GM19467 (cell line): ENCODE measurements at regions not wholly inside any gene's neighbourhood (a gene's known extent, or its start where the extent isn't known, plus 50 kb on each side); places are given as distances from the start of the nearest gene placed in this dataset.
"Not testable (repeated sequence)": the region's sequence is repeated elsewhere in the genome, so short reads cannot be mapped to it uniquely, and the experiment has no call there.

Experiments used
- ATAC-seq: cut with Tn5 transposase; IDR thresholded peaks from one replicate; pipeline ENCODE4 v1.9.1; 2021; ENCODE audit warnings: mild to moderate bottlenecking, moderate library complexity; ENCODE audit not compliant: unreplicated experiment

- ATAC-seq, result no peak
Observed at GRCh38 chr2:225793736-225794550, 394.4 kb downstream of the NYAP2 start.

DNA sequence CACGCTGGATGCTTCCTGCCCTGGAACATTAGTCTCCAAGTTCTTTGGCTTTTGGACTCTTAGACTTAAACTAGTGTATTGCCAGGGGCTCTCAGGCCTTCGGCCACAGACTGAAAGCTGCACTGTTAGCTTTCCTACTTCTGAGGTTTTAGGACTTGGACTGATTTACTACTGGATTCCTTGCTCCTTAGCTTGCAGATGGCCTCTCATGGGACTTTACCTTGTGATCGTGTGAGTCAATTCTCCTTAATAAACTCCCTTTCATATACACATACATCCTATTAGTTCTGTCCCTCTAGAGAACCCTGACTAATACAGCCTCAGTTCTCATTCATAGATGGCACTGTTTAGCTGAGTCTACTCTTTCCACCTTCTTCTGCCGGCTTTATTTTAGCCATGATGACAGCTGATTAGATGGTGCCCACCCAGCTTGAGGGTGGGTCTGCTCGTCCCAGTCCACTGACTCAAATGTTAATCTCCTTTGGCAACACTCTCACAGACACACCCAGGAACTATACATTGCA is 389.1 kb downstream of the NYAP2 start:
- ATAC-seq, result no peak

GRCh38 chr2:225787497-225787896 is 388.0 kb downstream of the NYAP2 start:
- no peak for ATAC-seq

DNA sequence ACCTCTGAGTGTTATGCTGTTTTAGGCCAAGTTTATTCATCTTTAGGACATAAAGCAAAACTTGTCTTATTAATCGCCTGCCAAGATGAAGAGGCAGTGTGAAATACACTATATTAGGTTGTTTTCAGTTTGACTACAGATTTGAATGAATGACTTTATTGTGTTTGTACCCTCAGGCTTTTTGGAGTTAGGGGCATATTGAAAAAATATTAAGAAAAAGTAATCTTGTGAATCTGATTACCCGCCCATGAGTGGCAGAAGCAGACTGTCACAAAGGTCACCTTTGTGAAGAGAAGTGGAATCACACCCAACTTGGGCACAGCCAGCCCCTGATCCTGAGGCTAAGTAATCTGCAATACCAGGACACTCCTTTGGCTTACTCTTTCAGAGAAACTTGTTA is 382.5 kb downstream of the NYAP2 start:
- ATAC-seq, result no peak

GRCh38 chr2:225781145-225781544 is 381.6 kb downstream of the NYAP2 start:
- no peak for ATAC-seq

DNA sequence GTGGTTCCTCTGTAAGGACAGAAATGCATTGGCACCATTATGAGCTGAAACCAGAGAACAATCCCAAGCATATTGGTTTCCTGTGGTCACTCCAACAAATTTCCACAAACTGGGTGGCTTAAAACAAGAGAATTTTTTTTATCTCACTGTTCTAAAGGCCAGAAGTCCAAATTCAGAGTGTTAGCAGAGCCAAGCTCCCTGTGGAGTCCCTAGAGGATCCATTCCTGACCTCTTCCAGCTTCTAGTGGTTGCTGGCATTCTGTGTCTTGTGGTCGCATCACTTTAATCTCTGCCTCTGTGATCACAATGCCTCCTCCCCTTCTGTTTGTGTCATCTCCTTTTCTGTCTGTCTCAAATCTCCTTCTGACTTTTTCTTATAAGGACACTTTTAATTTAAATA is 380.3 kb downstream of the NYAP2 start:
- no peak for ATAC-seq

GRCh38 chr2:225773148-225773547 is 373.6 kb downstream of the NYAP2 start:
- no peak for ATAC-seq

GRCh38 chr2:225771701-225772100 is 372.2 kb downstream of the NYAP2 start:
- ATAC-seq, result no peak

GRCh38 chr2:225768741-225769140 is 369.2 kb downstream of the NYAP2 start:
- no peak for ATAC-seq

DNA sequence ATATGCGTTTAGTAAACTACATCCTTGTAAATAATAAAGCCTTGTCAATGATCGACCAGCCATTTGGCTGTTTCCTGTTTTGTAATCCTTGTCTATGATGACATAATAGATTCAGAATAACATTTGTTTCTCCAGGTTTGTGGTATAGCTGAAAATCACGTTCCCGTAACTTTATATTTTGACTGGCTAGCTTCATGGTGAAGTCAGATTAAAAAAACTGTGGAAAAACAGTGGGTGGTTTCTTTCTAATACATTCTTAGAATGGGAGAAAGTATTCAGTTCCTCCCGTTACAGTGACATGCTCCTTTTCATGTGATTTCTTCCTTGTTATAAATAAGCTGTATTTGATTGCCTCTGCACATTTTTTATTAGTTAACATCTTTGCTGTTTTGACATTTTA is 366.9 kb downstream of the NYAP2 start:
- ATAC-seq, result no peak

GRCh38 chr2:225765820-225766219 is 366.3 kb downstream of the NYAP2 start:
- no peak for ATAC-seq

GRCh38 chr2:225764346-225764745 is 364.8 kb downstream of the NYAP2 start:
- no peak for ATAC-seq

DNA sequence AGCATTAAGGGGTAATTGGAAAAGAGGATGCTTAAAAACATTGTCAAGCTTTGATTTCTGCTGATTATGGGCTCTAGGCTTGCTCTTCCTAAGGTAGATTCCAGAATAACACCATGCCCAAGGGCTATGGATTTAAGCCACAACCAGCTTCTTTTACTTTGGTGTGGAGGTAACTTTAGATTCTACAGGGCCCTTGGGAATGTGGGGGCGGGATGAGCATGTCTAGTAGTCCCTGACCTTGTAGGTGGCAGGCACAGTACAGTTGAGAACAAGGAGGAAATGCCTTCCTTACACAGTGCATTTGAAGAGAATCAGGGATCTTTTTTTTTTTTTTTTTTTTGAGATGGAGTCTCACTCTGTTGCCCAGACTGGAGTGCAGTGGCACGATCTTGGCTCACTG is 364.2 kb downstream of the NYAP2 start:
- ATAC-seq, result no peak

- ATAC-seq, result no peak
Observed at GRCh38 chr2:225761396-225761795, 361.9 kb downstream of the NYAP2 start.

DNA sequence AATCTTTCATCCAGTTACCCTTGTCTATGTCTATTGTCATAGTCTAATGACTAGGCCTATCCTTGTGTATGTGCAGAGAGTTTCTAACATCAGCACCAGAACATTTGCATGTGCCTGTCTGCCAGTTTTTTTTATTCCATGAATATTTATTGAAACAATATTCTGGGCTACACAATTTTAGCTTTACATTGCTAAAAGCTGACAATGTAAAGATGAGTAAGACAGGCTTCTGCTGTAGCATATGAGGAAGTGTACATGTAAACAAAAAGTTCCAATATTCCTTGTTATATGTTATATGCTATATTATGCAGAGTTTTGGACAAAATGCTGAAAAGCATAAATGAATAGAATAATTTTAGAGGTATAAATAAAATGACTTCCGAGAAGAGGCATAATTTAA is 357.7 kb downstream of the NYAP2 start:
- ATAC-seq, result no peak

DNA sequence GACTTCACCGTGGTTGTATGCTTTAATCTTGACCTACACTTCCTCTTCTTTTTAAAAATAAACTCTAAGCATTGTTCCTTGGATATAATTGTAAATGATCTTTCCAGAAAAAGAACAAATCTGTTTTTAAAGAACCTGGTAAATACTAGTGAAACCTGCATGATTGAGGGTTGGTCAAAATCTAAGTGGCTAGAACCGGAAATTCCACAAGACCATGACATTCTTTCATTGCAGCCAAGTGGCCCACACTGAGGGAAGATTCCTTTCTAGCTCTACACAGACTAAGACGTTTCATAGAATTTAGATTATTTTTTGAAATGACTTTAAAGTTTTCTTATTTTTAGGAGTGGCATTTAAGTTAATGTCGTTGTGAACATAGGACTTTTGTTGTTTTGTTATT is 356.7 kb downstream of the NYAP2 start:
- ATAC-seq, result no peak

- ATAC-seq, result no peak
Observed at GRCh38 chr2:225748609-225749008, 349.1 kb downstream of the NYAP2 start.

- not testable (repeated sequence) for ATAC-seq
Observed at GRCh38 chr2:225743996-225744395, 344.5 kb downstream of the NYAP2 start.

- ATAC-seq, result no peak
Observed at GRCh38 chr2:225742487-225742886, 343.0 kb downstream of the NYAP2 start.

GRCh38 chr2:225740086-225740485 is 340.6 kb downstream of the NYAP2 start:
- ATAC-seq, result no peak

DNA sequence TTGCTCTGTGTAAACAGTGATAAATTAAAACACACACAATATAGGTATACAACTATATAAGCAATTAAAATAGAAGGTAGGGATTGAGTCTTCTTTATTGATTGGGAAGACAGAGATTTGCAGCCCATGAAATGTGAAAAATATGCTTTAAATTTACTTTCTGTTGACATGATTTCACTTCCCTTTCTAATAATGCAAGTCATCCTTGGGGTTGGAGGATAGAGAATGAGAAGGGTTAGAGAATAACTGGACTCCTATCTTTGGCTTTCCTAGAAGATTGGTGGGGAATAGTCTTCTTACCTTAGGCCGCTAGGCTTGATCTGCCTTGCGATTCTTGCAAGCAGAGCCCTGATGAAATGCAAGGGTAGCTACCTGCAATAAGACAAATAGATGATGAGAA is 339.8 kb downstream of the NYAP2 start:
- ATAC-seq, result no peak

GRCh38 chr2:225738735-225739134 is 339.2 kb downstream of the NYAP2 start:
- ATAC-seq, result no peak

GRCh38 chr2:225737556-225737955 is 338.0 kb downstream of the NYAP2 start:
- ATAC-seq, result no peak
